ENCODE measurements at regions not wholly inside any gene's neighbourhood (a gene's known extent, or its start where the extent isn't known, plus 50 kb on each side); places are given as distances from the start of the nearest gene placed in this dataset.

DNA sequence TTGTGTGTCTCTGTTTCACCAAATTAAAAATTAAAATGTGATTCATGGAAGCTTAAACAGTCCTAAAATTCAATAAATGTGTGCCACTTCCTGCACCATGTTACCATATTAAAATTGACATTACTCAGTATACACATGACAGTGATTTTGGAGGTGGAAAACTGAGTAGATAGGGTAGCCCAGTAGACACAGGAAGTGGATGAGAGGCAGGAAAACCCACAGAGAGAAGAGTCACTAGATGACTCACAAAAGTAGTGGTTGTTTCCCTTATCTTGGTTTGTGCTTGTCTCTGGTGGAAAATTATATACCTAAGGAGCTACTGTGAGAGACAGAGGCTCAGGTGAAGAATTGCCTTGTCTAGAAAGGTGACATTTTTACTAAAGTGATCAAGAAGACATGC, 375.8 kb upstream of the CXorf51B start:
- TF ChIP-seq, protein P1, sequence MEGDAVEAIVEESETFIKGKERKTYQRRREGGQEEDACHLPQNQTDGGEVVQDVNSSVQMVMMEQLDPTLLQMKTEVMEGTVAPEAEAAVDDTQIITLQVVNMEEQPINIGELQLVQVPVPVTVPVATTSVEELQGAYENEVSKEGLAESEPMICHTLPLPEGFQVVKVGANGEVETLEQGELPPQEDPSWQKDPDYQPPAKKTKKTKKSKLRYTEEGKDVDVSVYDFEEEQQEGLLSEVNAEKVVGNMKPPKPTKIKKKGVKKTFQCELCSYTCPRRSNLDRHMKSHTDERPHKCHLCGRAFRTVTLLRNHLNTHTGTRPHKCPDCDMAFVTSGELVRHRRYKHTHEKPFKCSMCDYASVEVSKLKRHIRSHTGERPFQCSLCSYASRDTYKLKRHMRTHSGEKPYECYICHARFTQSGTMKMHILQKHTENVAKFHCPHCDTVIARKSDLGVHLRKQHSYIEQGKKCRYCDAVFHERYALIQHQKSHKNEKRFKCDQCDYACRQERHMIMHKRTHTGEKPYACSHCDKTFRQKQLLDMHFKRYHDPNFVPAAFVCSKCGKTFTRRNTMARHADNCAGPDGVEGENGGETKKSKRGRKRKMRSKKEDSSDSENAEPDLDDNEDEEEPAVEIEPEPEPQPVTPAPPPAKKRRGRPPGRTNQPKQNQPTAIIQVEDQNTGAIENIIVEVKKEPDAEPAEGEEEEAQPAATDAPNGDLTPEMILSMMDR (IDR thresholded peaks at IDR 0.05) = no peak
- TF ChIP-seq POLR2A (IDR thresholded peaks at IDR 0.05) = no peak

All from adrenal gland (tissue), 5 donors.